ENCODE measurements at regions not wholly inside any gene's neighbourhood (a gene's known extent, or its start where the extent isn't known, plus 50 kb on each side); places are given as distances from the start of the nearest gene placed in this dataset.

GRCh38 chr16:25493136-25493811, 198.5 kb upstream of the HS3ST4 start:
- H3K9me3 ChIP-seq (ENCODE audit: control insufficient read depth, low read depth, low read length), result peaks cover 3% of the 10 kb centered on the region
- H3K9me1 ChIP-seq (ENCODE audit: control insufficient read depth, extremely low read depth, insufficient read depth, low read length), result no peaks in the 10 kb centered on the region
- no peaks in the 10 kb centered on the region for H3K4me1 ChIP-seq (ENCODE audit: control insufficient read depth, extremely low read depth, insufficient read depth, low read length)
- DNase-seq (ENCODE audit: low read depth, low spot score) (no peak), FAIRE-seq (no peak)
- H3K4me2 ChIP-seq (ENCODE audit: control insufficient read depth, extremely low read depth, insufficient read depth, low read depth, low read length), result no peak overlapping the region
- no peak overlapping the region for H3K4me3 ChIP-seq (ENCODE audit: control insufficient read depth in 2 of 3, extremely low read depth in 1 of 3, insufficient read depth in 2 of 3, low read depth in 1 of 3, low read length in 3 of 3)
- no peak overlapping the region for H2AFZ ChIP-seq (ENCODE audit: control insufficient read depth, low read length)
- dilution Hi-C loops (cut with MboI; ENCODE audit: extremely low pct_ligation_motif_present, low sequenced_read_pairs), result no loop called here
- H3K27ac ChIP-seq (ENCODE audit: control insufficient read depth, insufficient read depth, low read length), result no peak overlapping the region
- no peaks in the 10 kb centered on the region for H3K27me3 ChIP-seq (ENCODE audit: control insufficient read depth, extremely low read depth, insufficient read depth, low read length)
- no peaks in the 10 kb centered on the region for H4K20me1 ChIP-seq (ENCODE audit: control insufficient read depth, extremely low read depth, insufficient read depth, low read length)
- TF ChIP-seq EZH2 (IDR thresholded peaks at IDR 0.05; ENCODE audit: low read length) (no peak), CTCF (optimal IDR thresholded peaks at IDR 0.05 in 1 of 3, IDR thresholded peaks at IDR 0.05 in 1 of 3, conservative IDR thresholded peaks at IDR 0.05 in 1 of 3; ENCODE audit: extremely low read depth in 1 of 3, insufficient read depth in 2 of 3, low read length in 3 of 3) (no peak)
- H3K9ac ChIP-seq (ENCODE audit: control insufficient read depth, extremely low read depth, insufficient read depth, low read length), result no peak overlapping the region
- no peaks in the 10 kb centered on the region for H3K36me3 ChIP-seq (ENCODE audit: control insufficient read depth in 2 of 2, extremely low read depth in 1 of 2, insufficient read depth in 2 of 2, low read length in 2 of 2)
- no peaks in the 10 kb centered on the region for H3K79me2 ChIP-seq (ENCODE audit: control insufficient read depth, insufficient read depth, low read length)

- Histone ChIP-seq H3K4me3 (ENCODE audit: control insufficient read depth in 2 of 3, extremely low read depth in 1 of 3, insufficient read depth in 2 of 3, low read depth in 1 of 3, low read length in 3 of 3) (no peak overlapping the region), H3K36me3 (ENCODE audit: control insufficient read depth in 2 of 2, extremely low read depth in 1 of 2, insufficient read depth in 2 of 2, low read length in 2 of 2) (no peaks in the 10 kb centered on the region), H3K9me1 (ENCODE audit: control insufficient read depth, extremely low read depth, insufficient read depth, low read length) (no peaks in the 10 kb centered on the region), H3K9ac (ENCODE audit: control insufficient read depth, extremely low read depth, insufficient read depth, low read length) (no peak overlapping the region), H3K9me3 (ENCODE audit: control insufficient read depth, low read depth, low read length) (peaks cover 3% of the 10 kb centered on the region), H3K27me3 (ENCODE audit: control insufficient read depth, extremely low read depth, insufficient read depth, low read length) (no peaks in the 10 kb centered on the region), H2AFZ (ENCODE audit: control insufficient read depth, low read length) (no peak overlapping the region), H3K79me2 (ENCODE audit: control insufficient read depth, insufficient read depth, low read length) (no peaks in the 10 kb centered on the region), H3K4me1 (ENCODE audit: control insufficient read depth, extremely low read depth, insufficient read depth, low read length) (no peaks in the 10 kb centered on the region), H3K27ac (ENCODE audit: control insufficient read depth, insufficient read depth, low read length) (no peak overlapping the region), H3K4me2 (ENCODE audit: control insufficient read depth, extremely low read depth, insufficient read depth, low read depth, low read length) (no peak overlapping the region), H4K20me1 (ENCODE audit: control insufficient read depth, extremely low read depth, insufficient read depth, low read length) (no peaks in the 10 kb centered on the region)
- no peak for TF ChIP-seq CTCF (optimal IDR thresholded peaks at IDR 0.05 in 1 of 3, IDR thresholded peaks at IDR 0.05 in 1 of 3, conservative IDR thresholded peaks at IDR 0.05 in 1 of 3; ENCODE audit: extremely low read depth in 1 of 3, insufficient read depth in 2 of 3, low read length in 3 of 3)
- TF ChIP-seq EZH2 (IDR thresholded peaks at IDR 0.05; ENCODE audit: low read length), result no peak
- dilution Hi-C loops (cut with MboI; ENCODE audit: extremely low pct_ligation_motif_present, low sequenced_read_pairs), result no loop called here
- no peak for DNase-seq (ENCODE audit: low read depth, low spot score)
- FAIRE-seq, result no peak
Observed at GRCh38 chr16:25488435-25488834, 203.3 kb upstream of the HS3ST4 start.

Measured in keratinocyte (primary cell).